ENCODE measurements at regions not wholly inside any gene's neighbourhood (a gene's known extent, or its start where the extent isn't known, plus 50 kb on each side); places are given as distances from the start of the nearest gene placed in this dataset.

DNA sequence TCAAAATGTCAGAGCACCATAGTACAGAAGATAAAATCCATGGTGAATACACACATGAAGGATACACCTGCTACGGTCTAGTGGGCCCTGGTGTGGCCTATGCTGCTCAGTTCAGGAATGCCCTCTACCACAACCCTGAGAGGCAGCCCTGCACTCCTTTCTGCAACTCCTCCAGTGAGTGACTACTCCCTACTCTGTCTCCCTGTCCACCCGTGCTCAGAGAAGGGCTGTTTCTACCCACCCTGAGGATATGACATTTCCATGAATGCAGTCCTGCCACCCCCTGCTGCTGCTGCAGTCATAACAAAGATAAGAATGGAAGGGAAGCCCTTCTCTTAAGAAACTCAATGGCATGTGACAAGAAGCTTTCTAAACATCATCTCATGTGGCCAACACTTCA, 137.0 kb downstream of the EN1 start:
- Histone ChIP-seq H3K36me3 (ENCODE audit: control insufficient read depth in 2 of 2, insufficient read depth in 2 of 2, low read length in 1 of 2) (no peaks in the 10 kb centered on the region), H4K20me1 (ENCODE audit: control insufficient read depth, insufficient read depth) (no peaks in the 10 kb centered on the region), H3K4me3 (no peak overlapping the region), H3K79me2 (ENCODE audit: control insufficient read depth, insufficient read depth, low read length) (no peaks in the 10 kb centered on the region), H3K9me3 (replicated peaks; ENCODE audit: control insufficient read depth, insufficient read depth, low read length) (no peaks in the 10 kb centered on the region), H3K27me3 (replicated peaks in 1 of 2; ENCODE audit: control insufficient read depth in 2 of 2, insufficient read depth in 2 of 2, low read length in 1 of 2) (no peaks in the 10 kb centered on the region), H3K4me1 (ENCODE audit: control insufficient read depth, insufficient read depth, low read length) (no peaks in the 10 kb centered on the region), H2AFZ (ENCODE audit: control insufficient read depth, low read depth, low read length) (no peak overlapping the region), H3K9ac (ENCODE audit: control insufficient read depth, insufficient read depth, low read length) (no peak overlapping the region), H3K4me2 (ENCODE audit: control insufficient read depth, insufficient read depth) (no peak overlapping the region), H3K27ac (ENCODE audit: control insufficient read depth, insufficient read depth) (no peak overlapping the region)
- no TSS peak for BruUV-seq (replicated peaks)
- in situ Hi-C loops (cut with MboI), result no loop called here
- ChIA-PET RAD21 (ENCODE audit: unreplicated experiment) (no interaction called here), CTCF (no interaction called here), SMC1A (ENCODE audit: uncharacterized antibody, unreplicated experiment) (no interaction called here), POLR2A (no interaction called here)
- TF ChIP-seq RUNX3 (IDR thresholded peaks at IDR 0.05; ENCODE audit: low read length) (no peak), MEF2B (IDR thresholded peaks at IDR 0.05; ENCODE audit: partially characterized antibody, poor library complexity, severe bottlenecking) (no peak), FOS (IDR thresholded peaks at IDR 0.05; ENCODE audit: borderline replicate concordance, extremely low read depth, insufficient read length) (no peak), RAD21 (IDR thresholded peaks at IDR 0.05; ENCODE audit: insufficient read depth, low read depth, low read length) (no peak), NR2C1 (IDR thresholded peaks at IDR 0.05) (no peak), CHD4 (IDR thresholded peaks at IDR 0.05) (no peak), FOXK2 (IDR thresholded peaks at IDR 0.05) (no peak)
- TF ChIP-seq, protein P1, sequence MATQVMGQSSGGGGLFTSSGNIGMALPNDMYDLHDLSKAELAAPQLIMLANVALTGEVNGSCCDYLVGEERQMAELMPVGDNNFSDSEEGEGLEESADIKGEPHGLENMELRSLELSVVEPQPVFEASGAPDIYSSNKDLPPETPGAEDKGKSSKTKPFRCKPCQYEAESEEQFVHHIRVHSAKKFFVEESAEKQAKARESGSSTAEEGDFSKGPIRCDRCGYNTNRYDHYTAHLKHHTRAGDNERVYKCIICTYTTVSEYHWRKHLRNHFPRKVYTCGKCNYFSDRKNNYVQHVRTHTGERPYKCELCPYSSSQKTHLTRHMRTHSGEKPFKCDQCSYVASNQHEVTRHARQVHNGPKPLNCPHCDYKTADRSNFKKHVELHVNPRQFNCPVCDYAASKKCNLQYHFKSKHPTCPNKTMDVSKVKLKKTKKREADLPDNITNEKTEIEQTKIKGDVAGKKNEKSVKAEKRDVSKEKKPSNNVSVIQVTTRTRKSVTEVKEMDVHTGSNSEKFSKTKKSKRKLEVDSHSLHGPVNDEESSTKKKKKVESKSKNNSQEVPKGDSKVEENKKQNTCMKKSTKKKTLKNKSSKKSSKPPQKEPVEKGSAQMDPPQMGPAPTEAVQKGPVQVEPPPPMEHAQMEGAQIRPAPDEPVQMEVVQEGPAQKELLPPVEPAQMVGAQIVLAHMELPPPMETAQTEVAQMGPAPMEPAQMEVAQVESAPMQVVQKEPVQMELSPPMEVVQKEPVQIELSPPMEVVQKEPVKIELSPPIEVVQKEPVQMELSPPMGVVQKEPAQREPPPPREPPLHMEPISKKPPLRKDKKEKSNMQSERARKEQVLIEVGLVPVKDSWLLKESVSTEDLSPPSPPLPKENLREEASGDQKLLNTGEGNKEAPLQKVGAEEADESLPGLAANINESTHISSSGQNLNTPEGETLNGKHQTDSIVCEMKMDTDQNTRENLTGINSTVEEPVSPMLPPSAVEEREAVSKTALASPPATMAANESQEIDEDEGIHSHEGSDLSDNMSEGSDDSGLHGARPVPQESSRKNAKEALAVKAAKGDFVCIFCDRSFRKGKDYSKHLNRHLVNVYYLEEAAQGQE (IDR thresholded peaks at IDR 0.05; ENCODE audit: low read depth, low read length), result no peak
- TF ChIP-seq, protein P2, sequence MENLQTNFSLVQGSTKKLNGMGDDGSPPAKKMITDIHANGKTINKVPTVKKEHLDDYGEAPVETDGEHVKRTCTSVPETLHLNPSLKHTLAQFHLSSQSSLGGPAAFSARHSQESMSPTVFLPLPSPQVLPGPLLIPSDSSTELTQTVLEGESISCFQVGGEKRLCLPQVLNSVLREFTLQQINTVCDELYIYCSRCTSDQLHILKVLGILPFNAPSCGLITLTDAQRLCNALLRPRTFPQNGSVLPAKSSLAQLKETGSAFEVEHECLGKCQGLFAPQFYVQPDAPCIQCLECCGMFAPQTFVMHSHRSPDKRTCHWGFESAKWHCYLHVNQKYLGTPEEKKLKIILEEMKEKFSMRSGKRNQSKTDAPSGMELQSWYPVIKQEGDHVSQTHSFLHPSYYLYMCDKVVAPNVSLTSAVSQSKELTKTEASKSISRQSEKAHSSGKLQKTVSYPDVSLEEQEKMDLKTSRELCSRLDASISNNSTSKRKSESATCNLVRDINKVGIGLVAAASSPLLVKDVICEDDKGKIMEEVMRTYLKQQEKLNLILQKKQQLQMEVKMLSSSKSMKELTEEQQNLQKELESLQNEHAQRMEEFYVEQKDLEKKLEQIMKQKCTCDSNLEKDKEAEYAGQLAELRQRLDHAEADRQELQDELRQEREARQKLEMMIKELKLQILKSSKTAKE (IDR thresholded peaks at IDR 0.05; ENCODE audit: low read depth, poor library complexity, severe bottlenecking), result no peak
- TF ChIP-seq, protein P3, sequence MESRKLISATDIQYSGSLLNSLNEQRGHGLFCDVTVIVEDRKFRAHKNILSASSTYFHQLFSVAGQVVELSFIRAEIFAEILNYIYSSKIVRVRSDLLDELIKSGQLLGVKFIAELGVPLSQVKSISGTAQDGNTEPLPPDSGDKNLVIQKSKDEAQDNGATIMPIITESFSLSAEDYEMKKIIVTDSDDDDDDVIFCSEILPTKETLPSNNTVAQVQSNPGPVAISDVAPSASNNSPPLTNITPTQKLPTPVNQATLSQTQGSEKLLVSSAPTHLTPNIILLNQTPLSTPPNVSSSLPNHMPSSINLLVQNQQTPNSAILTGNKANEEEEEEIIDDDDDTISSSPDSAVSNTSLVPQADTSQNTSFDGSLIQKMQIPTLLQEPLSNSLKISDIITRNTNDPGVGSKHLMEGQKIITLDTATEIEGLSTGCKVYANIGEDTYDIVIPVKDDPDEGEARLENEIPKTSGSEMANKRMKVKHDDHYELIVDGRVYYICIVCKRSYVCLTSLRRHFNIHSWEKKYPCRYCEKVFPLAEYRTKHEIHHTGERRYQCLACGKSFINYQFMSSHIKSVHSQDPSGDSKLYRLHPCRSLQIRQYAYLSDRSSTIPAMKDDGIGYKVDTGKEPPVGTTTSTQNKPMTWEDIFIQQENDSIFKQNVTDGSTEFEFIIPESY (IDR thresholded peaks at IDR 0.05), result no peak
- TF ChIP-seq, protein P4, sequence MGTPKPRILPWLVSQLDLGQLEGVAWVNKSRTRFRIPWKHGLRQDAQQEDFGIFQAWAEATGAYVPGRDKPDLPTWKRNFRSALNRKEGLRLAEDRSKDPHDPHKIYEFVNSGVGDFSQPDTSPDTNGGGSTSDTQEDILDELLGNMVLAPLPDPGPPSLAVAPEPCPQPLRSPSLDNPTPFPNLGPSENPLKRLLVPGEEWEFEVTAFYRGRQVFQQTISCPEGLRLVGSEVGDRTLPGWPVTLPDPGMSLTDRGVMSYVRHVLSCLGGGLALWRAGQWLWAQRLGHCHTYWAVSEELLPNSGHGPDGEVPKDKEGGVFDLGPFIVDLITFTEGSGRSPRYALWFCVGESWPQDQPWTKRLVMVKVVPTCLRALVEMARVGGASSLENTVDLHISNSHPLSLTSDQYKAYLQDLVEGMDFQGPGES (IDR thresholded peaks at IDR 0.05), result no peak
- 0% methylated on average over 2 of the region's 2 CpGs for WGBS (ENCODE audit: insufficient coverage, insufficient replicate concordance, low lambda C conversion rate, missing lambda C conversion rate)
- DNase-seq (ENCODE audit: low read depth, low spot score) (no peak), ATAC-seq (no peak), FAIRE-seq (no peak)
- intact Hi-C loops (cut with micrococcal nuclease; ENCODE audit: unreplicated experiment), result no loop called here

All from GM12878 (cell line).